CD4-positive, alpha-beta T cell (primary cell): ENCODE measurements at regions not wholly inside any gene's neighbourhood (a gene's known extent, or its start where the extent isn't known, plus 50 kb on each side); places are given as distances from the start of the nearest gene placed in this dataset.

Experiments
- ATAC-seq: fragments of 200-7000 bp; cut with Tn5 transposase; one replicate; pipeline ENCODE4 v1.10.0; 2022; ENCODE audit warnings: mild to moderate bottlenecking; ENCODE audit not compliant: poor library complexity
- CTCF ChIA-PET: fragments of 350-600 bp; sonication (Branson Sonifier 250); formaldehyde crosslinking; loops from one replicate; lab custom pipeline; 2021; ENCODE audit warnings: antibody characterized with exemption, inconsistent platforms; lab: Charles Lee
- POLR2A ChIA-PET: fragments of 350-600 bp; sonication (Branson Sonifier 250); formaldehyde crosslinking; loops from one replicate; lab custom pipeline; 2021; ENCODE audit warnings: antibody characterized with exemption, inconsistent platforms; lab: Charles Lee
- DNase-seq, 14 experiments: peaks; one replicate each; pipeline ENCODE4 v3.0.0-alpha.2; 2013 to 2020; ENCODE audit warnings: mixed read lengths in 2 of 14
- H3K27ac ChIP-seq, 2 donors: one replicate each; pipeline versions ENCODE4 v1.5.1 to v1.7.0; 2013; ENCODE audit warnings: low read length in 2 of 2, low read depth in 1 of 2, mild to moderate bottlenecking in 1 of 2
- H3K27me3 ChIP-seq, 2 experiments: 1 replicate in 1 of 2; 2 replicates in 1 of 2; pipeline versions ENCODE4 v1.6.1 to v1.7.0; 2013; ENCODE audit warnings: low read length in 2 of 2, control low read depth in 1 of 2, mild to moderate bottlenecking in 1 of 2, moderate library complexity in 1 of 2; ENCODE audit not compliant: insufficient read depth in 2 of 2, control insufficient read depth in 1 of 2
- H3K36me3 ChIP-seq: one replicate; pipeline ENCODE4 v1.6.1; 2013; ENCODE audit warnings: low read length, control low read depth; ENCODE audit not compliant: insufficient read depth
- H3K4me1 ChIP-seq: one replicate; pipeline ENCODE4 v1.6.1; 2013; ENCODE audit warnings: low read length, control low read depth; ENCODE audit not compliant: insufficient read depth
- H3K4me3 ChIP-seq: one replicate; pipeline ENCODE4 v1.5.1; 2013; ENCODE audit warnings: mild to moderate bottlenecking, low read length, moderate library complexity
- H3K9me3 ChIP-seq, 2 experiments: 1 replicate in 1 of 2; 2 replicates in 1 of 2; pipeline versions ENCODE4 v1.6.1 to v1.7.0; 2013; ENCODE audit warnings: low read length in 2 of 2, mild to moderate bottlenecking in 2 of 2, control low read depth in 1 of 2, moderate library complexity in 1 of 2; ENCODE audit not compliant: control insufficient read depth in 1 of 2, insufficient read depth in 1 of 2
- H3K27ac Mint-ChIP-seq: one replicate; pipeline ENCODE4 v1.8.0; 2020; ENCODE audit warnings: mixed read lengths
- H3K27me3 Mint-ChIP-seq: one replicate; pipeline ENCODE4 v1.8.0; 2021; ENCODE audit warnings: mixed read lengths
- H3K36me3 Mint-ChIP-seq: one replicate; pipeline ENCODE4 v1.8.0; 2021; ENCODE audit warnings: low read depth, mixed read lengths
- H3K4me1 Mint-ChIP-seq: one replicate; pipeline ENCODE4 v1.8.0; 2021; ENCODE audit warnings: low read depth, mixed read lengths
- H3K4me3 Mint-ChIP-seq: one replicate; pipeline ENCODE4 v1.8.0; 2020; ENCODE audit warnings: mild to moderate bottlenecking, mixed read lengths
- H3K9me3 Mint-ChIP-seq: one replicate; pipeline ENCODE4 v1.8.0; 2020; ENCODE audit warnings: mixed read lengths
- CTCF ChIP-seq: fragments of 200-600 bp; IDR thresholded peaks from one replicate; pipeline ENCODE4 v1.8.0; 2022; ENCODE audit warnings: antibody characterized with exemption, mild to moderate bottlenecking
- intact Hi-C, 2 experiments: fragments of 100-400 bp; cut with DNase I in 1 of 2; cut with micrococcal nuclease in 1 of 2; formaldehyde crosslinking; loops; one replicate each; pipeline versions ENCODE4 v1.15.1 to v1.9.0; 2023 to 2025; cut with DNase I, micrococcal nuclease

GRCh38 chr16:6574146-6574545 lies 758.5 kb upstream of the RBFOX1 start:
- no peak overlapping the region for H3K27ac ChIP-seq
- ChIA-PET CTCF (no interaction called here), POLR2A (no interaction called here)
- no peak overlapping the region for H3K27ac Mint-ChIP-seq
- H3K9me3 ChIP-seq, result peaks cover 5 to 6% of the 10 kb centered on the region in 2 experiments
- H3K4me3 Mint-ChIP-seq, result no peak overlapping the region
- H3K4me3 ChIP-seq, result no peak overlapping the region
- H3K36me3 ChIP-seq, result no peaks in the 10 kb centered on the region
- no peaks in the 10 kb centered on the region for H3K4me1 ChIP-seq
- H3K27me3 ChIP-seq, result no peaks in the 10 kb centered on the region
- DNase-seq (no peak), ATAC-seq (no peak)
- intact Hi-C loops, result no loop called here
- no peak for TF ChIP-seq CTCF
- no peaks in the 10 kb centered on the region for H3K4me1 Mint-ChIP-seq
- no peaks in the 10 kb centered on the region for H3K27me3 Mint-ChIP-seq
- no peaks in the 10 kb centered on the region for H3K36me3 Mint-ChIP-seq
- peaks cover 2% of the 10 kb centered on the region for H3K9me3 Mint-ChIP-seq

- H3K27ac ChIP-seq, result no peak overlapping the region
- H3K4me1 ChIP-seq, result no peaks in the 10 kb centered on the region
- no peak overlapping the region for H3K4me3 Mint-ChIP-seq
- H3K27me3 Mint-ChIP-seq, result no peaks in the 10 kb centered on the region
- no peaks in the 10 kb centered on the region for H3K4me1 Mint-ChIP-seq
- TF ChIP-seq CTCF, result no peak
- no peaks in the 10 kb centered on the region for H3K36me3 ChIP-seq
- no peak overlapping the region for H3K4me3 ChIP-seq
- H3K9me3 Mint-ChIP-seq, result peaks cover 2% of the 10 kb centered on the region
- POLR2A ChIA-PET, result no interaction called here
- no peak overlapping the region for H3K27ac Mint-ChIP-seq
- CTCF ChIA-PET, result no interaction called here
- peaks cover 5 to 8% of the 10 kb centered on the region in 2 experiments for H3K9me3 ChIP-seq
- no peaks in the 10 kb centered on the region for H3K27me3 ChIP-seq
- H3K36me3 Mint-ChIP-seq, result no peaks in the 10 kb centered on the region
- intact Hi-C loops, result no loop called here
- DNase-seq (no peak), ATAC-seq (no peak)
These were observed 759.1 kb upstream of the RBFOX1 start for GRCh38 chr16:6573577-6573976.

GRCh38 chr16:6571044-6571443 lies 761.6 kb upstream of the RBFOX1 start:
- Mint-ChIP-seq H3K4me1 (no peaks in the 10 kb centered on the region), H3K36me3 (no peaks in the 10 kb centered on the region), H3K4me3 (no peak overlapping the region), H3K9me3 (no peaks in the 10 kb centered on the region), H3K27ac (no peak overlapping the region), H3K27me3 (no peaks in the 10 kb centered on the region)
- no peak overlapping the region for H3K27ac ChIP-seq
- TF ChIP-seq CTCF, result no peak
- no peaks in the 10 kb centered on the region for H3K4me1 ChIP-seq
- H3K9me3 ChIP-seq, result peaks cover under 1 to 9% of the 10 kb centered on the region in 2 experiments
- H3K27me3 ChIP-seq, result no peaks in the 10 kb centered on the region
- no peak for ATAC-seq
- H3K4me3 ChIP-seq, result no peak overlapping the region
- intact Hi-C loops, result no loop called here
- DNase-seq, result no peak
- H3K36me3 ChIP-seq, result no peaks in the 10 kb centered on the region
- ChIA-PET CTCF (no interaction called here), POLR2A (no interaction called here)
